ENCODE measurements at regions not wholly inside any gene's neighbourhood (a gene's known extent, or its start where the extent isn't known, plus 50 kb on each side); places are given as distances from the start of the nearest gene placed in this dataset.

GRCh38 chr7:68544851-68545250 lies 1053.4 kb upstream of the AUTS2 start:
- DNase-seq, result no peak
- 55 to 60% methylated on average over 4 of the region's 4 CpGs for whole genome bisulfite sequencing, 2 donors
- intact Hi-C loops (cut with DNase I), result no loop called here

GRCh38 chr7:68547181-68547580 lies 1051.1 kb upstream of the AUTS2 start:
- TF ChIP-seq CTCF (IDR thresholded peaks at IDR 0.05) (no peak), POLR2AphosphoS5 (IDR thresholded peaks at IDR 0.05) (no peak)
- H3K36me3 ChIP-seq, result no peaks in the 10 kb centered on the region
- H3K9me3 ChIP-seq, result no peaks in the 10 kb centered on the region
- WGBS, 2 donors, result 69 to 73% methylated on average over 6 of the region's 6 CpGs
- H3K27me3 ChIP-seq, result no peaks in the 10 kb centered on the region
- intact Hi-C loops (cut with DNase I), result no loop called here
- no peak overlapping the region for H3K4me3 ChIP-seq
- no peaks in the 10 kb centered on the region for H3K4me1 ChIP-seq
- no peak overlapping the region for H3K27ac ChIP-seq
- DNase-seq, result no peak

More at GRCh38 chr7:68544851-68545250, 1053.4 kb upstream of the AUTS2 start:
- no peaks in the 10 kb centered on the region for H3K27me3 ChIP-seq
- H3K4me1 ChIP-seq, result no peaks in the 10 kb centered on the region
- no peak overlapping the region for H3K27ac ChIP-seq
- TF ChIP-seq POLR2A (IDR thresholded peaks at IDR 0.05), result no peak
- no peak for TF ChIP-seq EP300 (IDR thresholded peaks at IDR 0.05)
- no peak for TF ChIP-seq POLR2AphosphoS5 (IDR thresholded peaks at IDR 0.05)
- no peak for TF ChIP-seq CTCF (IDR thresholded peaks at IDR 0.05)
- peaks cover 0 to 3% (median 0%) of the 10 kb centered on the region in 4 donors for H3K9me3 ChIP-seq
- no peaks in the 10 kb centered on the region for H3K36me3 ChIP-seq
- H3K4me3 ChIP-seq, result no peak overlapping the region

- no peaks in the 10 kb centered on the region for H3K27me3 ChIP-seq
- TF ChIP-seq POLR2AphosphoS5 (IDR thresholded peaks at IDR 0.05), result no peak
- no peak for TF ChIP-seq CTCF (IDR thresholded peaks at IDR 0.05)
- no peak for TF ChIP-seq POLR2A (IDR thresholded peaks at IDR 0.05)
- no peak for TF ChIP-seq EP300 (IDR thresholded peaks at IDR 0.05)
- no peaks in the 10 kb centered on the region for H3K9me3 ChIP-seq
- DNase-seq, result no peak
- intact Hi-C loops (cut with DNase I), result no loop called here
- no peaks in the 10 kb centered on the region for H3K4me1 ChIP-seq
- no peak overlapping the region for H3K4me3 ChIP-seq
- WGBS, 2 donors, result 29 to 56% methylated on average over 10 of the region's 10 CpGs
- no peak overlapping the region for H3K27ac ChIP-seq
- no peaks in the 10 kb centered on the region for H3K36me3 ChIP-seq
Observed at GRCh38 chr7:68547799-68548198, 1050.5 kb upstream of the AUTS2 start.

- no peak for TF ChIP-seq CTCF (IDR thresholded peaks at IDR 0.05)
- TF ChIP-seq POLR2AphosphoS5 (IDR thresholded peaks at IDR 0.05), result no peak
- TF ChIP-seq POLR2A (IDR thresholded peaks at IDR 0.05), result no peak
- no peak for TF ChIP-seq EP300 (IDR thresholded peaks at IDR 0.05)
- intact Hi-C loops (cut with DNase I), result no loop called here
- Histone ChIP-seq H3K9me3 (no peaks in the 10 kb centered on the region), H3K27ac (no peak overlapping the region), H3K4me3 (no peak overlapping the region), H3K27me3 (no peaks in the 10 kb centered on the region), H3K36me3 (no peaks in the 10 kb centered on the region), H3K4me1 (no peaks in the 10 kb centered on the region)
- 92 to 93% methylated on average over 2 of the region's 2 CpGs for WGBS, 2 donors
- DNase-seq, result no peak
Observed at GRCh38 chr7:68550027-68550426, 1048.2 kb upstream of the AUTS2 start.

GRCh38 chr7:68550635-68551034 lies 1047.6 kb upstream of the AUTS2 start:
- Histone ChIP-seq H3K4me3 (no peak overlapping the region), H3K27ac (no peak overlapping the region), H3K9me3 (no peaks in the 10 kb centered on the region), H3K36me3 (no peaks in the 10 kb centered on the region), H3K27me3 (no peaks in the 10 kb centered on the region), H3K4me1 (no peaks in the 10 kb centered on the region)
- intact Hi-C loops (cut with DNase I), result no loop called here
- WGBS, 2 donors, result 49 to 70% methylated on average over 3 of the region's 3 CpGs
- DNase-seq, result no peak
- TF ChIP-seq POLR2AphosphoS5 (IDR thresholded peaks at IDR 0.05), result no peak
- TF ChIP-seq EP300 (IDR thresholded peaks at IDR 0.05), result no peak
- no peak for TF ChIP-seq CTCF (IDR thresholded peaks at IDR 0.05)
- TF ChIP-seq POLR2A (IDR thresholded peaks at IDR 0.05), result no peak
